Fibroblast of pulmonary artery (primary cell): ENCODE measurements at regions not wholly inside any gene's neighbourhood (a gene's known extent, or its start where the extent isn't known, plus 50 kb on each side); places are given as distances from the start of the nearest gene placed in this dataset.

Experiments used
- DNase-seq: peaks from one replicate; pipeline ENCODE4 v3.0.0-alpha.2; 2010; ENCODE audit warnings: low read depth
- H3K4me3 ChIP-seq: replicated peaks from 2 replicates; pipeline ENCODE4 v1.5.1; 2011; ENCODE audit warnings: low read depth, mild to moderate bottlenecking, control low read depth, low read length, moderate library complexity
- CTCF ChIP-seq: IDR thresholded peaks from 2 replicates; pipeline ENCODE4 v1.5.1; 2011; ENCODE audit warnings: mild to moderate bottlenecking, control low read depth, low read length, inconsistent platforms; ENCODE audit errors: missing control alignments

- DNase-seq, result peak; percentile 31
- H3K4me3 ChIP-seq, result no peak overlapping the region
- TF ChIP-seq CTCF, result no peak
Measured at GRCh38 chr18:68035774-68036522, 519.4 kb upstream of the DSEL start.

GRCh38 chr18:68034296-68034695 is 517.8 kb upstream of the DSEL start:
- no peak overlapping the region for H3K4me3 ChIP-seq
- no peak for DNase-seq
- TF ChIP-seq CTCF, result no peak

- no peak for TF ChIP-seq CTCF
- no peak overlapping the region for H3K4me3 ChIP-seq
- DNase-seq, result peak; percentile 62
Measured at GRCh38 chr18:68033466-68033865, 516.9 kb upstream of the DSEL start.

- no peak overlapping the region for H3K4me3 ChIP-seq
- no peak for TF ChIP-seq CTCF
- peak; percentile 30 for DNase-seq
Measured at GRCh38 chr18:68024716-68025115, 508.2 kb upstream of the DSEL start.

- TF ChIP-seq CTCF, result no peak
- no peak overlapping the region for H3K4me3 ChIP-seq
- no peak for DNase-seq
Measured at GRCh38 chr18:68017385-68017784, 500.9 kb upstream of the DSEL start.

GRCh38 chr18:67997496-67997895 is 481.0 kb upstream of the DSEL start:
- no peak overlapping the region for H3K4me3 ChIP-seq
- no peak for TF ChIP-seq CTCF
- DNase-seq, result no peak

GRCh38 chr18:67995769-67996168 is 479.2 kb upstream of the DSEL start:
- TF ChIP-seq CTCF, result no peak
- no peak overlapping the region for H3K4me3 ChIP-seq
- DNase-seq, result no peak
